ENCODE measurements at regions not wholly inside any gene's neighbourhood (a gene's known extent, or its start where the extent isn't known, plus 50 kb on each side); places are given as distances from the start of the nearest gene placed in this dataset.
"Not testable (repeated sequence)": the region's sequence is repeated elsewhere in the genome, so short reads cannot be mapped to it uniquely, and the experiment has no call there.

DNA sequence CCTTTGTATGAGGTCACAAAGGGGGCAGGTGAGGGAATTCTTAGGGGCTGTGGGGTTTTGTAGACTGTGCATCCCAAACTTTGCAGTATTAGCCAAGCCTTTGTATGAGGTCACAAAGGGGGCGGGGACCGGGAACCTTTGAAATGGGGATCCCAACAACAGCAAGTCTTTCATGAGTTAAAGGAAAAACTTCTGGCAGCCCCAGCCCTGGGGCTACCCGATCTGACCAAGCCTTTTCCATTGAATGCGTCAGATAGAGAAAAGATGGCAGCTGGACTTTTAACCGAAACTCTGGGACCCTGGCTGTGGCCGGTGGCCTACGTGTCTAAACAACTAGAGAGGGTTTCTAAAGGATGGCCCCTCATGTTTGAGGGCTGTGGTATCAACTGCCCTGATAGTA lies 79.0 kb upstream of the RUBCNL start:
- TF ChIP-seq, protein P1, sequence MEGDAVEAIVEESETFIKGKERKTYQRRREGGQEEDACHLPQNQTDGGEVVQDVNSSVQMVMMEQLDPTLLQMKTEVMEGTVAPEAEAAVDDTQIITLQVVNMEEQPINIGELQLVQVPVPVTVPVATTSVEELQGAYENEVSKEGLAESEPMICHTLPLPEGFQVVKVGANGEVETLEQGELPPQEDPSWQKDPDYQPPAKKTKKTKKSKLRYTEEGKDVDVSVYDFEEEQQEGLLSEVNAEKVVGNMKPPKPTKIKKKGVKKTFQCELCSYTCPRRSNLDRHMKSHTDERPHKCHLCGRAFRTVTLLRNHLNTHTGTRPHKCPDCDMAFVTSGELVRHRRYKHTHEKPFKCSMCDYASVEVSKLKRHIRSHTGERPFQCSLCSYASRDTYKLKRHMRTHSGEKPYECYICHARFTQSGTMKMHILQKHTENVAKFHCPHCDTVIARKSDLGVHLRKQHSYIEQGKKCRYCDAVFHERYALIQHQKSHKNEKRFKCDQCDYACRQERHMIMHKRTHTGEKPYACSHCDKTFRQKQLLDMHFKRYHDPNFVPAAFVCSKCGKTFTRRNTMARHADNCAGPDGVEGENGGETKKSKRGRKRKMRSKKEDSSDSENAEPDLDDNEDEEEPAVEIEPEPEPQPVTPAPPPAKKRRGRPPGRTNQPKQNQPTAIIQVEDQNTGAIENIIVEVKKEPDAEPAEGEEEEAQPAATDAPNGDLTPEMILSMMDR (IDR thresholded peaks at IDR 0.05; ENCODE audit: insufficient read depth, low read length, poor library complexity, severe bottlenecking) = not testable (repeated sequence)
- TF ChIP-seq EZH2phosphoT487 (conservative IDR thresholded peaks at IDR 0.05; ENCODE audit: low read length) = not testable (repeated sequence)

Data from SU-DHL-6 (cell line).